Transverse colon (tissue), 4 donors: ENCODE measurements at regions not wholly inside any gene's neighbourhood (a gene's known extent, or its start where the extent isn't known, plus 50 kb on each side); places are given as distances from the start of the nearest gene placed in this dataset.

Source experiments
- DNase-seq: peaks from one replicate; pipeline ENCODE4 v3.0.0-alpha.2; 2019
- H3K27ac ChIP-seq, 4 donors: fragments of 200-600 bp; sonication (generic); 2 replicates each; pipeline ENCODE4 v1.5.1; 2016 to 2018; ENCODE audit warnings: inconsistent platforms in 4 of 4
- H3K27me3 ChIP-seq: fragments of 200-600 bp; sonication (generic); 2 replicates; pipeline ENCODE4 v1.5.1; 2017; ENCODE audit warnings: inconsistent platforms
- H3K36me3 ChIP-seq, 4 donors: fragments of 200-600 bp; sonication (generic); 2 replicates each; pipeline ENCODE4 v1.5.1; 2017 to 2019; ENCODE audit warnings: inconsistent platforms in 4 of 4
- H3K4me1 ChIP-seq, 4 donors: fragments of 200-600 bp; sonication (generic); 2 replicates each; pipeline ENCODE4 v1.5.1; 2017 to 2020; ENCODE audit warnings: inconsistent platforms in 4 of 4
- H3K4me3 ChIP-seq, 4 donors: fragments of 200-600 bp; sonication (generic); 1 replicate in 1 of 4; 2 replicates in 3 of 4; pipeline versions ENCODE4 v1.5.1 to v1.6.1; 2017 to 2019; ENCODE audit warnings: inconsistent platforms in 4 of 4
- H3K9me3 ChIP-seq, 2 donors: fragments of 200-600 bp; sonication (generic); 2 replicates each; pipeline ENCODE4 v1.5.1; 2017 to 2019; ENCODE audit warnings: inconsistent platforms in 2 of 2
- EP300 ChIP-seq: sonication (generic); formaldehyde crosslinking; IDR thresholded peaks from one replicate; pipeline ENCODE4 v1.6.1; 2017; ENCODE audit warnings: antibody characterized with exemption, low read depth
- POLR2A ChIP-seq: fragments of 450-650 bp; IDR thresholded peaks from one replicate; pipeline ENCODE4 v1.6.1; 2016; ENCODE audit warnings: antibody characterized with exemption, mild to moderate bottlenecking, moderate library complexity
- POLR2AphosphoS5 ChIP-seq, 3 donors: sonication (generic); formaldehyde crosslinking; IDR thresholded peaks; one replicate each; pipeline ENCODE4 v1.6.1; 2016; ENCODE audit warnings: antibody characterized with exemption in 3 of 3
- WGBS, 2 donors: methylation state at CpG; one replicate each; pipeline ENCODE4 v1.1.5; 2018; ENCODE audit warnings: low coverage in 1 of 2; 5-methylcytosine and 5-hydroxymethylcytosine counted together
- in situ Hi-C, 4 donors: fragments of 200-750 bp; cut with MboI; loops; one replicate each; pipeline versions ENCODE4 v1.15.0 to v1.15.1; 2017; ENCODE audit warnings: low sequenced_read_pairs in 3 of 4, low pct_ligation_motif_present in 1 of 4, low pct_unique_long_range_greater_than_20kb in 1 of 4
- intact Hi-C: fragments of 100-400 bp; cut with DNase I; formaldehyde crosslinking; loops from one replicate; pipeline ENCODE4 v1.15.1; 2023; ENCODE audit warnings: low total_unique reads
- TF ChIP-seq, protein P1 (sequence below), 5 experiments: fragments of 200-600 bp in 3 of 5; fragments of 450-650 bp in 2 of 5; sonication (generic) in 3 of 5; IDR thresholded peaks; 1 replicate in 2 of 5; 2 replicates in 3 of 5; pipeline ENCODE4 v1.5.1; 2016 to 2017; ENCODE audit warnings: antibody characterized with exemption in 5 of 5, inconsistent platforms in 3 of 5, mild to moderate bottlenecking in 2 of 5, moderate library complexity in 1 of 5

DNA sequence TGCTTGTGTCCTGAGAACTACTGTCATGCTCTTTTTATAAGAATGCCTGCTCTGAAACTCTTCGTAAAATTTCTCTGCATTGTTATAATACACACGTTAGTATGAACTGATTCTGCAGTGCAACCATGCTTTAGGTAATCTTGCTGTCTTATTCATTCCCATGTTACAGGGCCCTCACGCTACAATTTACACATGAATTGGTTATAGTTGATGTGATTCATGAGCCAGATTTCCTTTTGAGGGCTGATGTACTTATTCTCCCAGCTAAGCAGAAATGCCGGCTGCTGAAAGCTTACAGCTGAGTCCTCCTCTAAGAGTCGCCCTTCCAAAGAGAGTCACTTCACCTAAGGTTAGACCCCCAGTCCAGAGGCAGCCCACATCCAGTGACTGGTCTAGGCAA, 233.5 kb upstream of the PCSK5 start:
- Histone ChIP-seq H3K27me3 (no peaks in the 10 kb centered on the region), H3K36me3 (no peaks in the 10 kb centered on the region), H3K9me3 (no peaks in the 10 kb centered on the region), H3K4me3 (no peak overlapping the region), H3K27ac (no peak overlapping the region), H3K4me1 (no peaks in the 10 kb centered on the region)
- WGBS, 2 donors, result 76 to 93% methylated on average over 2 to 5 of the region's 5 CpGs
- intact Hi-C loops, result no loop called here
- no peak for DNase-seq
- no peak for TF ChIP-seq POLR2A
- TF ChIP-seq, protein P1, sequence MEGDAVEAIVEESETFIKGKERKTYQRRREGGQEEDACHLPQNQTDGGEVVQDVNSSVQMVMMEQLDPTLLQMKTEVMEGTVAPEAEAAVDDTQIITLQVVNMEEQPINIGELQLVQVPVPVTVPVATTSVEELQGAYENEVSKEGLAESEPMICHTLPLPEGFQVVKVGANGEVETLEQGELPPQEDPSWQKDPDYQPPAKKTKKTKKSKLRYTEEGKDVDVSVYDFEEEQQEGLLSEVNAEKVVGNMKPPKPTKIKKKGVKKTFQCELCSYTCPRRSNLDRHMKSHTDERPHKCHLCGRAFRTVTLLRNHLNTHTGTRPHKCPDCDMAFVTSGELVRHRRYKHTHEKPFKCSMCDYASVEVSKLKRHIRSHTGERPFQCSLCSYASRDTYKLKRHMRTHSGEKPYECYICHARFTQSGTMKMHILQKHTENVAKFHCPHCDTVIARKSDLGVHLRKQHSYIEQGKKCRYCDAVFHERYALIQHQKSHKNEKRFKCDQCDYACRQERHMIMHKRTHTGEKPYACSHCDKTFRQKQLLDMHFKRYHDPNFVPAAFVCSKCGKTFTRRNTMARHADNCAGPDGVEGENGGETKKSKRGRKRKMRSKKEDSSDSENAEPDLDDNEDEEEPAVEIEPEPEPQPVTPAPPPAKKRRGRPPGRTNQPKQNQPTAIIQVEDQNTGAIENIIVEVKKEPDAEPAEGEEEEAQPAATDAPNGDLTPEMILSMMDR (IDR thresholded peaks at IDR 0.05), result no peak
- no peak for TF ChIP-seq POLR2AphosphoS5 (IDR thresholded peaks at IDR 0.05)
- no peak for TF ChIP-seq EP300
- in situ Hi-C loops, result no loop called here

DNA sequence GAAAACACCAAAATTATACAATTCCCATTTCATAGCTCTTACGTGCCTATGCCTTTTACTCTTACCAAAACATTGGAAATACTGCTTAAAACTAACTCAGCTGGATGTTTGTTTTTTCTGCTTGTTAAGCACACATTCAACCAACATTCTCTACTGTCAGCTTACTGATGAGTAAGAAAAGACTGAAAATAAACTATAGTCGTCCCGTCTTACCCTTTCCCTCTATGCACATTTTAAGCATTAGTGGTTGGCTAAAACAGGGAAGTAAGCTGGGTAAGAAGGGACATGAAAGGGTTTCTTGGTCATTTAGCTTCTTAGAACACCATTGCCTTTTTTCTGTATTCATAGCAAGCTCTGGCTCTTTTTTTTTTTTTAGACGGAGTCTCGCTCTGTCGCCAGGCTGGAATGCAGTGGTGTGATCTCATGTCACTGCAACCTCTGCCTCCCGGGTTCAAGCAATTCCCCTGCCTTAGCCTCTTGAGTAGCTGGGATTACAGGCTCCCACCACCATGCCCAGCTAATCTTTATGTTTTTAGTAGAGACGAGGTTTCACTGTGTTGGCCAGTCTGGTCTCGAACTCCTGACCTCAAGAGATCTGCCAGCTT, 232.1 kb upstream of the PCSK5 start:
- intact Hi-C loops, result no loop called here

DNA sequence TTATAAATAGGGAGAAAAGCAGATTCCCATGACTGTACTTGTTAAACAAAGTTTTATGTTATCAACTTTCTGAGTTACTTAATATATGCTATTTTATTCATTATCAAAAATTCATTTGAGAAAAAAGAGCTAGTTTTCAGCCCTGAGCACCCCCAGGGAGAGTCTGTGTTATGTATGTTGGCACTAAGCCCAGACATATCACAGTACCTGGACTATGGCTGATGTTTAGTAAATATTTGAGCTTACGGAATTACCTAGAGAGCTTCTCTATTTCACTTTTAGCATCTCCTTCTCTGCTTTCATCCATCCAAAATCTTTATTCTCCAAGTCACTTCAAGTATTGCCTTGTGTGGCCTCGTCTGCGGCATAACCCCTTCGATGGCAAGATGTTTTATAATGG, 225.9 kb upstream of the PCSK5 start:
- no peaks in the 10 kb centered on the region for H3K27me3 ChIP-seq
- H3K9me3 ChIP-seq, result no peaks in the 10 kb centered on the region
- H3K27ac ChIP-seq, result no peak overlapping the region
- no peaks in the 10 kb centered on the region for H3K36me3 ChIP-seq
- H3K4me1 ChIP-seq, result peaks cover 0 to 14% (median 5%) of the 10 kb centered on the region in 4 donors
- DNase-seq, result no peak
- intact Hi-C loops (no loop called here), in situ Hi-C loops (no loop called here)
- TF ChIP-seq EP300 (no peak), POLR2A (no peak), POLR2AphosphoS5 (IDR thresholded peaks at IDR 0.05) (no peak)
- TF ChIP-seq, protein P1 (IDR thresholded peaks at IDR 0.05), result no peak
- 43 to 54% methylated on average over 4 of the region's 4 CpGs for WGBS, 2 donors
- H3K4me3 ChIP-seq, result no peak overlapping the region

More for the DNA sequence above, 232.1 kb upstream of the PCSK5 start:
- Histone ChIP-seq H3K4me1 (no peaks in the 10 kb centered on the region), H3K9me3 (no peaks in the 10 kb centered on the region), H3K27me3 (no peaks in the 10 kb centered on the region), H3K4me3 (no peak overlapping the region), H3K36me3 (no peaks in the 10 kb centered on the region), H3K27ac (no peak overlapping the region)
- TF ChIP-seq EP300 (no peak), POLR2AphosphoS5 (IDR thresholded peaks at IDR 0.05) (no peak), POLR2A (no peak)
- TF ChIP-seq, protein P1 (IDR thresholded peaks at IDR 0.05), result no peak
- in situ Hi-C loops, result no loop called here
- DNase-seq, result no peak
- WGBS, 2 donors, result 71 to 73% methylated on average over 7 to 9 of the region's 9 CpGs

DNA sequence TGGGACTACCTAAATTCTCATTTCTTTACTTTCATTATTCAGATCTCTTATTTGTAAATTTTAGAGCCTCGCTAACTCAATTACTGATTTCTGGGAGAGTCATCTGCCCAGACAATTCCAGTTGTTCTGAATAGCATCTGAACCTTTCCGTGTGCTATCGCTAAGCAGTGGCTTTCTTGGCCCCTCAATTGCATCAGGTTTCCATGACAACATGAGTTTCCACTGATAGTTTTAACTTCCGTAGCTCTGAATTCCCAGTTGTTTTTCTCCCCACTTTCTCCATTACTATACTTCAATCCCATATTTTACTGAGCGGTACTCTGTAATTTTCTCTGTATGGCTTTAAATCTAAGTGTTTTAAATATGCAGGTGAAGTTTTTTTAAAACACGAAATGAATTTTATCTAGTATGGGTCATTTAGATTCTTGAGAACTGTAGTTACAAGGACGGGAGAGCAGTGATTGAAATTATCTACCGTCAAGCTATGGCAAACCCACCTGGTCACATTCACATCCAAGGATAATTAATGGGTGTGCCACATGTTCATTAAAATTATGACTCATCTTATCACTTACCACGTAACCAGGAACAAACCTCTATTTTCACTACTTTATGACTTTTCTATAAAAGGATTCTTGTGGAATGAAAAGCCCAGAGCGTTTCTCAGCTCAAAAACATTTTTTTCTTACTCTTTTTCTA, 223.5 kb upstream of the PCSK5 start:
- intact Hi-C loops (no loop called here), in situ Hi-C loops (no loop called here)
- WGBS, 2 donors, result 67 to 71% methylated on average over 9 to 10 of the region's 10 CpGs
- H3K9me3 ChIP-seq, result no peaks in the 10 kb centered on the region
- H3K36me3 ChIP-seq, result no peaks in the 10 kb centered on the region
- no peak for DNase-seq
- no peaks in the 10 kb centered on the region for H3K27me3 ChIP-seq
- TF ChIP-seq, protein P1 (IDR thresholded peaks at IDR 0.05), result no peak
- no peak for TF ChIP-seq POLR2AphosphoS5 (IDR thresholded peaks at IDR 0.05)
- no peak for TF ChIP-seq EP300
- TF ChIP-seq POLR2A, result no peak
- no peak overlapping the region for H3K27ac ChIP-seq
- peaks cover 0 to 16% (median 5%) of the 10 kb centered on the region in 4 donors for H3K4me1 ChIP-seq
- H3K4me3 ChIP-seq, result no peak overlapping the region
